Stimulated activated CD4-positive, alpha-beta T cell treated with anti-CD3 and anti-CD28 coated beads, TNF-alpha, amount 100 ng/mL, for 48 hours (primary cell): ENCODE measurements at regions not wholly inside any gene's neighbourhood (a gene's known extent, or its start where the extent isn't known, plus 50 kb on each side); places are given as distances from the start of the nearest gene placed in this dataset.
"Not testable (repeated sequence)": the region's sequence is repeated elsewhere in the genome, so short reads cannot be mapped to it uniquely, and the experiment has no call there.

Experiments used
- DNase-seq, 3 donors: peaks; one replicate each; pipeline ENCODE4 v3.0.0-alpha.2; 2020; ENCODE audit warnings: low read depth in 3 of 3

DNA sequence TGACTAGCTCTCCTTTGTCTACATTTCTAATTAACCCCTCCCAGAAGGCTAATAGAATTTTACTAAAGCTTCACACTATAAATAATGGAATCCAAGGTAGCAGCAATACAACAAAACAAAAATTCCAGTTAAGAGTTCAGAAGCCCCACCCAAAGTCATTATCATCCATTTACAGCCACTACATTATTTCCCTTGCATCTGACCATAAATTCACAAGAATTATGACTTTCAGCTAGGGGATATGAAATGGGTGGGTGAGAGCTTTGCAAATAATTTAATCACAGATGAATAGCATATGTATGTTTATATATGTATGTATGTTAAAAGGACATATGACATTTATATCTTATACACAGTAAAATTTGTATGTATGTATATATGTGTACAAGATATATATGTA lies 65.3 kb upstream of the PTGDR start:
- no peak for DNase-seq

DNA sequence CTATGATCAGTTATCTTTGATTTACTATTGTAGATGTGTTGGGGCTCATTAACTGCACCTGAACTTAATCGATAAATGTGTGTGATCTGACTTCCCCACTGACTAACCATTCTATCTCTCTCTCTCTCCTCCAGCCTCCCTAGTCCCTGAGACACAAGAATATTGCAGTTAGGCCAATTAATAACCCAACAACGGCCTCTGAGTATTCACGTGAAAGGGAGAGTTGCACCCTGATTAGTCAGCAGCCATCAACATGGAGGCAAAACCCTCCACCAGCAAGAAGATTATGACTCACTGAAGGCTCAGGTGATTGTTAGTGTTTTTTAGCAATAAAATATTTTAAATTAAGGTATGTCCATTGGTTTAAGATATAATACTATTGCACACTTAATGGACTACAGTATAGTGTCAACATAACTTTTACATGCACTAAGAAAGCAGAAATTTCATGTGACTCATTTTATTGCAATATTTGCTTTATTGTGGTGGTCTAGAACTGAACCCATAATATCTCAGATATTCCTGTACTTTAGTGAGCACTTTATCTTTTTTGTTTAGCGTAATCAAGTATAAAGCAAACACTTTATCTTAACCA lies 77.1 kb upstream of the PTGDR start:
- DNase-seq: no peak

DNA sequence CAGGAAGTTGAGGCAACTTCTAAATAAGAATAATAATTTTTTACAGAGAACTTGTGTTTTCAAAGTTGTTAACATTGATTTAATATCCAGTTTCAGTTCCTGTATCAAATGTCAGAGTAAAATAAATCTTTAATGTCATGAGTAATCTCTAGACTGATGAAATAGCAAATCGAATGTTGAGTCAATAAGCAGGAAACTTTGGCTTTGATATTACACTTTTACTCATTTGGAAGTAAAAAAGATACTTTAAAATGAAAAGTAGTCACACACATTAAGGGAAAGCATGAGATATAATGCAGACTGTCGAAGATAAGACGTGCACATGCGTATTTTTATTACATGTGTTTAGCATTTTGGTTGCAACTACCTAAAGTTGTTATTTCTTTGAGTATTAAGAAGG lies 78.2 kb upstream of the PTGDR start:
- DNase-seq: no peak

GRCh38 chr14:52188381-52188780 lies 79.1 kb upstream of the PTGDR start:
- DNase-seq: no peak

- DNase-seq: no peak
These were observed 82.3 kb upstream of the PTGDR start for GRCh38 chr14:52185178-52185577.

- no peak for DNase-seq
These were observed 84.6 kb upstream of the PTGDR start for GRCh38 chr14:52182853-52183252.

DNA sequence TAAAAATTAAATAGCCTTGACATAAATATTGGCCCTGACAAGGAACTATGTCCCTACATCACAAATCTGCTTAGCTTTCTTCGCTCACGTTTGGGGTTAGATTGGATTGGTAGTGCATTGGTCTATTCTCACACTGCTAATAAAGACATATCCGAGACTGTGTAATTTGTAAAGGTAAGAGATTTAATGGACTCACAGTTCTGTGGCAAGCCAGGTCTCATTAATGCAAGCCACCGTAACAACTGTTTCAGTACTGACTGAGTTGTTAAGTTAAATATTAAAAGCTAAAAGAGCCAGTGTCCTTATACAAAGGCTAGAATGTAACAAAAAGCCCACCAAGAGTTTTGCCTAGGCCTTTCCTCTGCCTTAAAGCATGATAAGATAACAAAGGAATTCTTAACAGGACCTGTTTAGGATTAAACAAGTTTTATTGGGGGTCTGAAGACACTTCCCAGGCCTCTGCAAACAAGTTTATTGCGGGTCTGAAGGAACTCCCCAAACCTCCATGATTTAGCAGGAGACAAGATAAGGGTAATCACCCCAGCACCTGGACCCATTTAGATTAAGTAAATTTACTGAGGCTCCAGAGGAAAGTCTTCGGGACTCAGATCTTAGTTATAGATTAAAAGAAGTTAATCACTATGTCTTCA lies 88.2 kb upstream of the PTGDR start:
- no peak for DNase-seq

DNA sequence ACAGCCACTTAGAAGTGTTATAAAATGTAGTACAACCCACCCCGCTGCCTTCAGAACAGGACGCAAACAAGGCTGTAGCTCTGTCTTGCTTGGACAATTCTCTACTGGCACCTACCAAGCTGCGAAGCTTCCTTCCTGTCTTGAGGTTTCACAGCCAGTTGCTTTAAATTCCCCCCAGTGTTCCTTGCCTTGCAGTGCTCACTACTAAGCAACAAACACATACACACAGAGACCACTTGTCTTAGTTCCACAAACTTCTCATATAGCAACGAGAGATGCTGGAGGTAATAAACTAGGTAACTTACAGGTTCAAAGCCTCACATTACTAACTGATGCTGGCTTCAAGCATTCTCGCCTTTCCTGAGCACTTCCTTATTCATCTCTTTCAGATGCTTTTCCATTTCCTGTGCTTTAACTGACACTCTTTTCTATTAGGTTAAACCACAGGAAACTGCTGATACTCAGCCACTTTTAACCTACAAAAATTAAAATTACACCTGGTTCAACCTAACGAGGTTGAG lies 91.5 kb upstream of the PTGDR start:
- no peak for DNase-seq

DNA sequence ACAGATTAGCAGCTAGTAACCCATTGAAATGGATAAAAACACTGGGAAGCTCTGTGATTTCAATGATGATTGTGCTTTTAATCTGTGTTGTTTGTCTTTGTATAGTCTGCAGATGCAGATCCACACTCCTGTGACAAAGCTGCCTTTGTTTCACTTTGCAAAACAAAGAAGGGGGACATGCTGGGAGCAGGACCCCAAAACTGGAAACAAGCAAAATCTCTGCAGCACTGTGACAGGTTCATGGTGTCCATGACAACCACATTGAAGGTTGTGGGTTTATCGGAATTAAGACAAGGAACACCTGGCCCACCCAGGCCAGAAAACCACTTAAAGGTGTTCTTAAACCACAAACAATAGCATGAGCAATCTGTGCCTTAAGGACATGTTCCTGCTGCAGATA lies 95.6 kb upstream of the PTGDR start:
- not testable (repeated sequence) for DNase-seq

GRCh38 chr14:52166822-52167221 lies 98.0 kb upstream of the NID2 start:
- DNase-seq: no peak

DNA sequence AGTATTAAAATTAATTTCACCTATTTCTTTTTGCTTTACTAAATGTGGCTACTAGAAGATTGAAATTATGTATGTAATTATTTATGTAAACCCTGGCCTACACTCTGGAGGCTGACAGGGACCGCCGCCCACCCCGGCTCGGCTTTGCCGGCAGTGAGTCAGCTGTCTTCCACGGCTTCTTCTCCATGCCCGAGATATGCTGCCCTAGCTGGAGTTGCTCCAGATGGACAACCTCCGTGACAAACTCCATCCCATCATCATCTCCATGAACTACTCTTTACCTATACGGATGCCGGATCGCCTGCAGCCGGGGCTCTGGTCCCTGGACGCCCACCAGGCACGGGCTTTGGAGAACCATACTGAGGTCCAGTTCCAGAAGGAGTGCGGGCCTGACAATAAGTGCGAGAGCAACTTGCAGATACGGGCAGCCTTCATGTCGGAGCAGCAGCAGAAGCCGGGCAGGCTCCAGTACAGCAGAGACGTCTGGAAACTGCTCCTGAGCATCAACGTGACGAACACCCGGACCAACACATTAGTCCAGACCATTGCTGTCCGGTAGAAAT lies 86.9 kb upstream of the NID2 start:
- DNase-seq: no peak

DNA sequence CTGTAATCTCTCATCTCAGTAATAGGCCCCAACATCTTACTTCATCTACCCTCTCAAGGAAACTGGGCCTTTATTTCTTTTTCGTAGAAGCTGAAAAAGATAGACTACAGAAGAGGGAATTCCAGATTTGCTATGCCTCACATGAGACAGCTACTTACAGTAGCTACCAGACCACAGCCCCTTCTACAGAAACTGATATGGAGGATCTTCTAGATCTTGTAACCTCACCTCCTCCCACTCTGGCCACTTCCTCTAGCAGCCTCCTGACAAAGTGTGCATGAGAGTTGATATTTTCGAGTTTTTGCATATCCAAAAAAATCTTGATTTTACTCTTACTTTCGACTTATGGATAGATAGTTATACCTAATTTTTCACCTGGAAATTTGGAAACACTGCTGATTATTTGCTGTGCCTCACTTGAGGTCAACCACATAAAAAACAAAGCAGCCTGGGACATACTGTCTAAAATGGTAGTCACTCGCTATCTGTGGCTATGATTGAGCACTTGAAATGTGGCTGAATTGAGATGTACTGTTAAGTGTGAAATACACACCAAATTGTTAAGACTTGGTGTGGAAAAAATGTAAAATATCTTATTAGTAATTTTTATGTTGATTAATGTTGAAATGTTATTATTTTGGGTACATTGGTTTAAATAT lies 86.3 kb upstream of the NID2 start:
- DNase-seq: no peak

GRCh38 chr14:52153939-52154338 lies 85.1 kb upstream of the NID2 start:
- DNase-seq: no peak

DNA sequence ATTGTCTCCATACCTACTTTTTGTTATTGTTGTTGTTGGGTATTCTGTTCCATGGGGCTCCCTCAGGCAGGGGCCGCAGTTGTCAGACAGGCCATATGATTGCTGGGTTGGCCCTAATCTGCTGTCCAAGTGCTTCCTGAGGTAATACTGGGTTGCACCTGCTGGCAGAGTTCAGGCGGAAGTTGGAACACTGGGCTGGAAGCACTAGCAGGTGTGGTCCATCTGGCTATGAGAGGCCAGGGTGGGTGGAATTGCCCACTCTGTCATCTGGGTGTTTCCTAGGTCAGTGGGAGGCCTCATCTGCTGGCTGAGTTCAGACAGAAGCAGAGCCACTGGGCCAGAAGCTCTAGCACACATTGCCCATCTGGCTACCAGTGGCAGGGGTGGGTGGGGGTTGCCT lies 81.3 kb upstream of the NID2 start:
- DNase-seq: no peak

DNA sequence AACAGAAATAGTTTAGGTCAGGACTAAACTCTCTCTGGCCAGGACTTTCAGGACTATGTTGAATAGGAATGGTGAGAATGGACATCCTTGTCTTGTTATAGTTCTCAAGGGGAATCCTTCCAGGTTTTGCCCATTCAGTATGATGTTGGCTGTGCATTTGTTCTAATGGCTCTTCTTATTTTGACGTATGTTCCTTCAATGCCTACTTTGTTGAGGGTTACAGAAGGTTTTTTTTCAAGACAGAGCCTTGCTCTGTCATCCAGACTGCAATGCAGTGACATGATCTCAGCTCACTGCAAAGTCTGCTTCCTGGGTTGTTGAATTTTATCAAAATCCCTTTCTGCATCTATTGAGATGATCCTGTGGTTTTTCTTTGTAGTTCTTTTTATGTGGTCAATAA lies 79.5 kb upstream of the NID2 start:
- no peak for DNase-seq

DNA sequence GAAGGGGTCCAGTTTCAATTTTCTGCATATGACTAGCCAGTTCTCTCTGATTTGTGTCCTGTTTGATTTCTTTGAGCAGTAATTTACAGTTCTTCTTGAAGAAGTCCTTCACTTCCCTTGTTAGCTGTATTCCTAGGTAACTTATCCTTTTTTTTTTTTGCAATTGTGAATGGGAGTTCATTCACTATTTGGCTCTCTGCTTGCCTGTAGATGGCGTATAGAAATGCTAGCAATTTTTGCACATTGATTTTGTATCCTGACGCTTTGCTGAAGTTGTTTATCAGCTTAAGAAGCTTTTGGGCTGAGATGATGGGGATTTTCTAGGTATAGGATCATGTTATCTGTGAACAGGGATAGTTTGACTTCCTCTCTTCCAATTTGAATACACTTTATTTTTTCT lies 77.6 kb upstream of the NID2 start:
- DNase-seq: no peak

GRCh38 chr14:52144099-52144498 lies 75.2 kb upstream of the NID2 start:
- DNase-seq: not testable (repeated sequence)

DNA sequence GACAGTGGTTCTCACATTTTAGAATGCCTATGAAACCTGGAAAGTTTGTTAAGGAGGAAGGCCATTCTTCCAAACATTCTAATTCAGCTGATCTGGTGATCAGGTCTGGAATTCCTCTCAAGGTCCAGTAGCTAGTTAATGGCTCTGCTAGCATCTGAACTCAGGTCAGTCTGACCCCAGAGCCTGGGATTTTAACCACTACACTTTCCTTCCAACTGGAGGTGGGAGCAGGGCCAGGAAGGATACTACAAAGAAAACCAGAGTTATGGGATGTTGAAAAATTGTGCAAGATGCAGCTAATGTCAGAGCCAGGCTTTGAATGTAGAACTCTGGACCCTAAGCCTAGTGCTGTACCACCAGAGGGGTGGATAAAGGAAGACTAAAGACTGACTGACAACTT lies 73.6 kb upstream of the NID2 start:
- DNase-seq: no peak

DNA sequence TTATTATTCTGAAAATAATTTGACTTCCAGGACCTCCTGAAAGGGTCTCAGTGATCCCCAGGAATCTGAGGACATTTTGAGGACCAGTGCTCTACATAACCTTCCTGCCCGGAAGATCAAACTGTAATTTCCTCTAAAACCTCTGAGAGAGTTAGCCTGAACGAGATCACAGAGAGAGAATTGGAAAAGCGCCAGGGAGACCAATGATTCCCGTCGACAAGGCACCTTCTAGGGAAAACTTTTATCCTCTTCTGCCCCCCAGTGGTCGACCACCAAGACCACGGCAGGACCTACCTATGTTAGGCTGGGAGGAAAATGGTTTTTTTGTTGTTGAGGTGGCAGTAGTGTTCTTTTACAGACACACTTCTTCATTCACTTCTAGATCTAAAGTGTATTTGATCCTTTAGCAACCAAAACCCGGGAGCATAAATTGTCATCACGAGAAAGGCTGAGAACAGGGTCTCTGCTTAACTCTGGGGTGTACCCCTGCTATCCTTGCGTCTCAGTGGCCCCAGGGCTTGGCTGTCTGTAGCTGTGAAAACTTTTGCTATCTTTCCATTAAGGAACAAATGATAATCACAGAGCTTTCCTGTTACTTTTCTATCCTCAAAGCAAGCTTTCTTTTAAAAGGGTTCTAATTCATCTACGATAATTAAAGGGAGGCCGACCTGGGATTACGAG lies 62.9 kb upstream of the NID2 start:
- peak; percentile 23 to 37 (median 24) for DNase-seq

GRCh38 chr14:52129721-52130120 lies 60.9 kb upstream of the NID2 start:
- DNase-seq: no peak

DNA sequence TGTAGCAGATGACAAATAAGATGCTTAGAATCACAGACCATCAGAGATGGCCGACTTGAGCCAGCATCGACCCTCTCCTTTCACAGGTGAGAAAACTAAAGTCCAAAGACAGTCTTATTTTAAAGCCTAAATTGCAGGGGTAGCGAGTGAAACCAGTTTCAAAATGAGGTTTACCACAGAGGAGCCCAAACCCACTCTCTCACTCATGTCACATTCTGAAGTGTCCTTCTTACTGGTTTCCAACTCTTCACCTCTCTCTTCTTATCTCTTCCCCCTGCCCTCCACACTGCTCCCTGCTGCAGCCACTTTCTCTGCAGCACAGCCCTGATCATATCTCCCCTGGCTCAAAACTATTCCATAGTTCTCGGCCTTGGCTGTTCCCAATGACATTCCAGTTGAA lies 57.0 kb upstream of the NID2 start:
- no peak for DNase-seq
